WTC11 (cell line): ENCODE measurements at regions not wholly inside any gene's neighbourhood (a gene's known extent, or its start where the extent isn't known, plus 50 kb on each side); places are given as distances from the start of the nearest gene placed in this dataset.

ENCODE experiments used
- CREB1 ChIP-seq: sonication (generic); formaldehyde crosslinking; IDR thresholded peaks from 2 replicates; pipeline ENCODE4 v1.8.0; 2023; ENCODE audit warnings: mild to moderate bottlenecking, missing genetic modification reagents
- CREM ChIP-seq: sonication (generic); formaldehyde crosslinking; IDR thresholded peaks from 2 replicates; pipeline ENCODE4 v1.8.1; 2022; ENCODE audit warnings: mild to moderate bottlenecking, missing genetic modification reagents, moderate library complexity
- EMX1 ChIP-seq: fragments of 250-450 bp; sonication (Bioruptor Pico); IDR thresholded peaks from 2 replicates; pipeline ENCODE4 v1.8.0; 2021; ENCODE audit warnings: mild to moderate bottlenecking
- FOXJ3 ChIP-seq: sonication (generic); formaldehyde crosslinking; IDR thresholded peaks from 2 replicates; pipeline ENCODE4 v1.9.0; 2021; ENCODE audit warnings: missing genetic modification reagents, mild to moderate bottlenecking, borderline replicate concordance
- FOXP1 ChIP-seq: sonication (generic); formaldehyde crosslinking; IDR thresholded peaks from 2 replicates; pipeline ENCODE4 v1.8.0; 2022; ENCODE audit warnings: missing genetic modification reagents, mild to moderate bottlenecking, moderate library complexity, borderline replicate concordance
- JUN ChIP-seq: sonication (generic); formaldehyde crosslinking; IDR thresholded peaks from 2 replicates; pipeline ENCODE4 v1.8.0; 2023; ENCODE audit warnings: mild to moderate bottlenecking, missing genetic modification reagents
- SP1 ChIP-seq: sonication (generic); formaldehyde crosslinking; conservative IDR thresholded peaks from 2 replicates; pipeline ENCODE4 v1.8.1; 2022; ENCODE audit warnings: missing genetic modification reagents
- ZBTB21 ChIP-seq: sonication (generic); formaldehyde crosslinking; IDR thresholded peaks from 2 replicates; pipeline ENCODE4 v1.8.1; 2023; ENCODE audit warnings: mild to moderate bottlenecking, missing genetic modification reagents, borderline replicate concordance
- ZNF263 ChIP-seq: sonication (generic); formaldehyde crosslinking; IDR thresholded peaks from 2 replicates; pipeline ENCODE4 v1.8.1; 2022; ENCODE audit warnings: low read depth, mild to moderate bottlenecking, moderate library complexity, missing genetic modification reagents
- TF ChIP-seq, protein P1 (sequence below): fragments of 200-600 bp; IDR thresholded peaks from 2 replicates; pipeline ENCODE4 v1.8.0; 2022; ENCODE audit warnings: antibody characterized with exemption
- TF ChIP-seq, protein P2 (sequence below): sonication (generic); formaldehyde crosslinking; IDR thresholded peaks from 2 replicates; pipeline ENCODE4 v1.8.1; 2023; ENCODE audit warnings: mild to moderate bottlenecking, missing genetic modification reagents, borderline replicate concordance
- TF ChIP-seq, protein P3 (sequence below): sonication (generic); formaldehyde crosslinking; IDR thresholded peaks from 2 replicates; pipeline ENCODE4 v1.8.0; 2022; ENCODE audit warnings: mild to moderate bottlenecking, missing genetic modification reagents
- TF ChIP-seq, protein P4 (sequence below): sonication (generic); formaldehyde crosslinking; IDR thresholded peaks from 2 replicates; pipeline ENCODE4 v1.8.1; 2022; ENCODE audit warnings: mild to moderate bottlenecking, missing genetic modification reagents, moderate library complexity, borderline replicate concordance
- TF ChIP-seq, protein P5 (sequence below): sonication (generic); formaldehyde crosslinking; IDR thresholded peaks from 2 replicates; pipeline ENCODE4 v1.8.0; 2022; ENCODE audit warnings: mild to moderate bottlenecking, missing genetic modification reagents

DNA sequence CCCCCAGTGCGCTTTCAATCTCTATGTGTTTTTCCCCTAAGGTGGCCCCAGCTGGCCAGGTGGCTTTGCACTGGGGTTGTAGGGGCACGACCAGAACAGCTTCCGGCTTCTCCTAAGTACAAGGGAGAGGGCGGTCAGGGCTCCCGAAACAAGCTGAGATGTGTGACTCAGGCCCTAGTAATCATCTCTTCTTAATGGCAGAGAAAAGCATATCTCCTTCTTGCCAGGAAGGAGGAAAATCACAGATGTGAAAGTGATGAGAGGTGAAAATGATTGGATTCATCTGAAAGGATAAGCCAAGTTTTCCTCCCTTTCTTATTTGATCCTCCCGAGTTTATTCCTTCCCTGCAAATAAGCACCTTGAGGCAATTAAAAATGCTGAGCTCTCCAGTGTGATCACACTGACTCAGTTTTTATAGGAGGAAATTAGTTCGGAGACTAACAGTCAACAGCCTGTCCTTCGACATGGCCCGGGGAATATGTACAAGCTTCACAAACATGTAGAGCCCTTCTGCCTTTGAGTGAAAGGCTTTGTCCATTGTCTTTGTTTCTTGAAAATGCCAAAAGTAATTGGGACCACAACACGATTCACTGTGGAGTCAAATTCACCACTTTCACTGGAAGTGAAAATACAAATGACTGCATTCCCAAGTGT lies 514.8 kb downstream of the PSAT1 start:
- TF ChIP-seq, protein P1, sequence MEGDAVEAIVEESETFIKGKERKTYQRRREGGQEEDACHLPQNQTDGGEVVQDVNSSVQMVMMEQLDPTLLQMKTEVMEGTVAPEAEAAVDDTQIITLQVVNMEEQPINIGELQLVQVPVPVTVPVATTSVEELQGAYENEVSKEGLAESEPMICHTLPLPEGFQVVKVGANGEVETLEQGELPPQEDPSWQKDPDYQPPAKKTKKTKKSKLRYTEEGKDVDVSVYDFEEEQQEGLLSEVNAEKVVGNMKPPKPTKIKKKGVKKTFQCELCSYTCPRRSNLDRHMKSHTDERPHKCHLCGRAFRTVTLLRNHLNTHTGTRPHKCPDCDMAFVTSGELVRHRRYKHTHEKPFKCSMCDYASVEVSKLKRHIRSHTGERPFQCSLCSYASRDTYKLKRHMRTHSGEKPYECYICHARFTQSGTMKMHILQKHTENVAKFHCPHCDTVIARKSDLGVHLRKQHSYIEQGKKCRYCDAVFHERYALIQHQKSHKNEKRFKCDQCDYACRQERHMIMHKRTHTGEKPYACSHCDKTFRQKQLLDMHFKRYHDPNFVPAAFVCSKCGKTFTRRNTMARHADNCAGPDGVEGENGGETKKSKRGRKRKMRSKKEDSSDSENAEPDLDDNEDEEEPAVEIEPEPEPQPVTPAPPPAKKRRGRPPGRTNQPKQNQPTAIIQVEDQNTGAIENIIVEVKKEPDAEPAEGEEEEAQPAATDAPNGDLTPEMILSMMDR, result no peak
- TF ChIP-seq, protein P2, sequence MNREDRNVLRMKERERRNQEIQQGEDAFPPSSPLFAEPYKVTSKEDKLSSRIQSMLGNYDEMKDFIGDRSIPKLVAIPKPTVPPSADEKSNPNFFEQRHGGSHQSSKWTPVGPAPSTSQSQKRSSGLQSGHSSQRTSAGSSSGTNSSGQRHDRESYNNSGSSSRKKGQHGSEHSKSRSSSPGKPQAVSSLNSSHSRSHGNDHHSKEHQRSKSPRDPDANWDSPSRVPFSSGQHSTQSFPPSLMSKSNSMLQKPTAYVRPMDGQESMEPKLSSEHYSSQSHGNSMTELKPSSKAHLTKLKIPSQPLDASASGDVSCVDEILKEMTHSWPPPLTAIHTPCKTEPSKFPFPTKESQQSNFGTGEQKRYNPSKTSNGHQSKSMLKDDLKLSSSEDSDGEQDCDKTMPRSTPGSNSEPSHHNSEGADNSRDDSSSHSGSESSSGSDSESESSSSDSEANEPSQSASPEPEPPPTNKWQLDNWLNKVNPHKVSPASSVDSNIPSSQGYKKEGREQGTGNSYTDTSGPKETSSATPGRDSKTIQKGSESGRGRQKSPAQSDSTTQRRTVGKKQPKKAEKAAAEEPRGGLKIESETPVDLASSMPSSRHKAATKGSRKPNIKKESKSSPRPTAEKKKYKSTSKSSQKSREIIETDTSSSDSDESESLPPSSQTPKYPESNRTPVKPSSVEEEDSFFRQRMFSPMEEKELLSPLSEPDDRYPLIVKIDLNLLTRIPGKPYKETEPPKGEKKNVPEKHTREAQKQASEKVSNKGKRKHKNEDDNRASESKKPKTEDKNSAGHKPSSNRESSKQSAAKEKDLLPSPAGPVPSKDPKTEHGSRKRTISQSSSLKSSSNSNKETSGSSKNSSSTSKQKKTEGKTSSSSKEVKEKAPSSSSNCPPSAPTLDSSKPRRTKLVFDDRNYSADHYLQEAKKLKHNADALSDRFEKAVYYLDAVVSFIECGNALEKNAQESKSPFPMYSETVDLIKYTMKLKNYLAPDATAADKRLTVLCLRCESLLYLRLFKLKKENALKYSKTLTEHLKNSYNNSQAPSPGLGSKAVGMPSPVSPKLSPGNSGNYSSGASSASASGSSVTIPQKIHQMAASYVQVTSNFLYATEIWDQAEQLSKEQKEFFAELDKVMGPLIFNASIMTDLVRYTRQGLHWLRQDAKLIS (CRISPR knock-in tag), result no peak
- TF ChIP-seq FOXP1 (CRISPR knock-in tag), result no peak
- TF ChIP-seq CREM (CRISPR knock-in tag), result no peak
- no peak for TF ChIP-seq SP1 (CRISPR knock-in tag)
- TF ChIP-seq, protein P3, sequence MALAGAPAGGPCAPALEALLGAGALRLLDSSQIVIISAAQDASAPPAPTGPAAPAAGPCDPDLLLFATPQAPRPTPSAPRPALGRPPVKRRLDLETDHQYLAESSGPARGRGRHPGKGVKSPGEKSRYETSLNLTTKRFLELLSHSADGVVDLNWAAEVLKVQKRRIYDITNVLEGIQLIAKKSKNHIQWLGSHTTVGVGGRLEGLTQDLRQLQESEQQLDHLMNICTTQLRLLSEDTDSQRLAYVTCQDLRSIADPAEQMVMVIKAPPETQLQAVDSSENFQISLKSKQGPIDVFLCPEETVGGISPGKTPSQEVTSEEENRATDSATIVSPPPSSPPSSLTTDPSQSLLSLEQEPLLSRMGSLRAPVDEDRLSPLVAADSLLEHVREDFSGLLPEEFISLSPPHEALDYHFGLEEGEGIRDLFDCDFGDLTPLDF (CRISPR knock-in tag), result no peak
- TF ChIP-seq, protein P4, sequence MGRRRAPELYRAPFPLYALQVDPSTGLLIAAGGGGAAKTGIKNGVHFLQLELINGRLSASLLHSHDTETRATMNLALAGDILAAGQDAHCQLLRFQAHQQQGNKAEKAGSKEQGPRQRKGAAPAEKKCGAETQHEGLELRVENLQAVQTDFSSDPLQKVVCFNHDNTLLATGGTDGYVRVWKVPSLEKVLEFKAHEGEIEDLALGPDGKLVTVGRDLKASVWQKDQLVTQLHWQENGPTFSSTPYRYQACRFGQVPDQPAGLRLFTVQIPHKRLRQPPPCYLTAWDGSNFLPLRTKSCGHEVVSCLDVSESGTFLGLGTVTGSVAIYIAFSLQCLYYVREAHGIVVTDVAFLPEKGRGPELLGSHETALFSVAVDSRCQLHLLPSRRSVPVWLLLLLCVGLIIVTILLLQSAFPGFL, result no peak
- no peak for TF ChIP-seq JUN
- TF ChIP-seq, protein P5, sequence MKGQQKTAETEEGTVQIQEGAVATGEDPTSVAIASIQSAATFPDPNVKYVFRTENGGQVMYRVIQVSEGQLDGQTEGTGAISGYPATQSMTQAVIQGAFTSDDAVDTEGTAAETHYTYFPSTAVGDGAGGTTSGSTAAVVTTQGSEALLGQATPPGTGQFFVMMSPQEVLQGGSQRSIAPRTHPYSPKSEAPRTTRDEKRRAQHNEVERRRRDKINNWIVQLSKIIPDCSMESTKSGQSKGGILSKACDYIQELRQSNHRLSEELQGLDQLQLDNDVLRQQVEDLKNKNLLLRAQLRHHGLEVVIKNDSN (CRISPR knock-in tag), result no peak
- no peak for TF ChIP-seq CREB1 (CRISPR knock-in tag)
- TF ChIP-seq FOXJ3 (CRISPR knock-in tag), result no peak
- no peak for TF ChIP-seq ZNF263 (CRISPR knock-in tag)
- no peak for TF ChIP-seq ZBTB21 (CRISPR knock-in tag)
- no peak for TF ChIP-seq EMX1
